Mesenchymal stem cell (in vitro differentiated cells and primary cell): ENCODE measurements at regions not wholly inside any gene's neighbourhood (a gene's known extent, or its start where the extent isn't known, plus 50 kb on each side); places are given as distances from the start of the nearest gene placed in this dataset.

Experiments
- DNase-seq: peaks from one replicate; pipeline ENCODE4 v3.0.0-alpha.2; 2013
- H2AFZ ChIP-seq: one replicate; pipeline ENCODE4 v1.6.1; 2013; ENCODE audit warnings: low read depth, mild to moderate bottlenecking, control low read depth, inconsistent platforms, low read length, moderate library complexity
- H2AK5ac ChIP-seq: 2 replicates; pipeline ENCODE4 v1.6.1; 2013; ENCODE audit warnings: low read length, moderate library complexity, mild to moderate bottlenecking, inconsistent platforms; ENCODE audit not compliant: severe bottlenecking
- H2BK120ac ChIP-seq: one replicate; pipeline ENCODE4 v1.6.1; 2013; ENCODE audit warnings: low read depth, mild to moderate bottlenecking, inconsistent platforms, low read length, moderate library complexity
- H2BK12ac ChIP-seq, 2 experiments: one replicate each; pipeline ENCODE4 v1.6.1; 2013; ENCODE audit warnings: inconsistent platforms in 2 of 2, low read length in 2 of 2, mild to moderate bottlenecking in 2 of 2, moderate library complexity in 2 of 2, control low read depth in 1 of 2
- H2BK15ac ChIP-seq: one replicate; pipeline ENCODE4 v1.6.1; 2013; ENCODE audit warnings: mild to moderate bottlenecking, low read depth, inconsistent platforms; ENCODE audit not compliant: poor library complexity, severe bottlenecking
- H2BK5ac ChIP-seq: 2 replicates; pipeline ENCODE4 v1.6.1; 2013; ENCODE audit warnings: low read depth, mild to moderate bottlenecking, low read length, control low read depth, inconsistent platforms; ENCODE audit not compliant: poor library complexity, severe bottlenecking
- H3K14ac ChIP-seq, 2 experiments: one replicate each; pipeline ENCODE4 v1.6.1; 2013; ENCODE audit warnings: inconsistent platforms in 2 of 2, low read length in 2 of 2, control low read depth in 1 of 2, mild to moderate bottlenecking in 1 of 2, moderate library complexity in 1 of 2
- H3K18ac ChIP-seq, 2 experiments: one replicate each; pipeline ENCODE4 v1.6.1; 2013; ENCODE audit warnings: inconsistent platforms in 2 of 2, low read length in 2 of 2, control low read depth in 1 of 2, low read depth in 1 of 2, mild to moderate bottlenecking in 1 of 2
- H3K23ac ChIP-seq, 2 experiments: one replicate each; pipeline ENCODE4 v1.6.1; 2013; ENCODE audit warnings: inconsistent platforms in 2 of 2, low read length in 2 of 2, mild to moderate bottlenecking in 2 of 2, moderate library complexity in 2 of 2, control low read depth in 1 of 2
- H3K27ac ChIP-seq: 2 replicates; pipeline ENCODE4 v1.5.1; 2013; ENCODE audit warnings: mild to moderate bottlenecking, moderate library complexity, low read length, control low read depth, inconsistent platforms; ENCODE audit not compliant: poor library complexity, severe bottlenecking
- H3K27me3 ChIP-seq, 2 experiments: 2 replicates each; pipeline versions ENCODE4 v1.6.1 to v1.7.0; 2013; ENCODE audit warnings: low read length in 2 of 2, mild to moderate bottlenecking in 2 of 2, moderate library complexity in 2 of 2, control low read depth in 1 of 2, inconsistent platforms in 1 of 2; ENCODE audit not compliant: control insufficient read depth in 1 of 2, insufficient read depth in 1 of 2
- H3K36me3 ChIP-seq, 2 experiments: 2 replicates each; pipeline versions ENCODE4 v1.6.1 to v1.7.0; 2013; ENCODE audit warnings: low read length in 2 of 2, control low read depth in 1 of 2, inconsistent platforms in 1 of 2, low read depth in 1 of 2, mild to moderate bottlenecking in 1 of 2; ENCODE audit not compliant: insufficient read depth in 2 of 2, control insufficient read depth in 1 of 2
- H3K4ac ChIP-seq, 2 experiments: one replicate each; pipeline ENCODE4 v1.6.1; 2013; ENCODE audit warnings: inconsistent platforms in 2 of 2, low read length in 2 of 2, mild to moderate bottlenecking in 2 of 2, moderate library complexity in 2 of 2, control low read depth in 1 of 2, low read depth in 1 of 2
- H3K4me1 ChIP-seq: 2 replicates; pipeline ENCODE4 v1.6.1; 2013; ENCODE audit warnings: low read depth, low read length, control low read depth; ENCODE audit not compliant: control insufficient read depth, insufficient read depth
- H3K4me2 ChIP-seq: 2 replicates; pipeline ENCODE4 v1.6.1; 2013; ENCODE audit warnings: low read length, mild to moderate bottlenecking, inconsistent platforms; ENCODE audit not compliant: poor library complexity, severe bottlenecking
- H3K4me3 ChIP-seq, 2 experiments: 2 replicates each; pipeline versions ENCODE4 v1.5.1 to v1.7.0; 2013; ENCODE audit warnings: low read length in 2 of 2, mild to moderate bottlenecking in 2 of 2, control low read depth in 1 of 2, low read depth in 1 of 2; ENCODE audit not compliant: insufficient read depth in 1 of 2
- H3K79me1 ChIP-seq: replicated peaks from 2 replicates; pipeline ENCODE4 v1.6.1; 2013; ENCODE audit warnings: mild to moderate bottlenecking, control low read depth, low read length, inconsistent platforms; ENCODE audit not compliant: poor library complexity, severe bottlenecking
- H3K9ac ChIP-seq: 2 replicates; pipeline ENCODE4 v1.7.0; 2013; ENCODE audit warnings: mild to moderate bottlenecking, low read length, moderate library complexity
- H3K9me3 ChIP-seq: 2 replicates; pipeline ENCODE4 v1.7.0; 2013; ENCODE audit warnings: mild to moderate bottlenecking, low read length; ENCODE audit not compliant: control insufficient read depth
- H4K8ac ChIP-seq: one replicate; pipeline ENCODE4 v1.6.1; 2013; ENCODE audit warnings: inconsistent platforms, mild to moderate bottlenecking, low read length, moderate library complexity
- H4K91ac ChIP-seq: one replicate; pipeline ENCODE4 v1.6.1; 2013; ENCODE audit warnings: mild to moderate bottlenecking, low read length, inconsistent platforms
- WGBS: methylation state at CpG from one replicate; pipeline ENCODE4 v1.1.7; 2013; ENCODE audit warnings: mixed read lengths; 5-methylcytosine and 5-hydroxymethylcytosine counted together

- no peaks in the 10 kb centered on the region for H3K27me3 ChIP-seq
- no peak overlapping the region for H4K91ac ChIP-seq
- H2BK5ac ChIP-seq, result no peak overlapping the region
- H2BK15ac ChIP-seq, result no peak overlapping the region
- no peaks in the 10 kb centered on the region for H3K36me3 ChIP-seq
- WGBS, result 68% methylated on average over 5 of the region's 5 CpGs
- no peak overlapping the region for H3K27ac ChIP-seq
- H3K18ac ChIP-seq, result no peak overlapping the region
- H2BK12ac ChIP-seq, result no peak overlapping the region
- peaks cover 7% of the 10 kb centered on the region for H3K9me3 ChIP-seq
- H3K79me1 ChIP-seq, result no peaks in the 10 kb centered on the region
- H4K8ac ChIP-seq, result no peak overlapping the region
- H3K9ac ChIP-seq, result no peak overlapping the region
- H2BK120ac ChIP-seq, result no peak overlapping the region
- no peak overlapping the region for H3K23ac ChIP-seq
- no peak for DNase-seq
- H3K4me3 ChIP-seq, result no peak overlapping the region
- H3K4me2 ChIP-seq, result no peak overlapping the region
- H2AK5ac ChIP-seq, result no peak overlapping the region
- H2AFZ ChIP-seq, result no peak overlapping the region
- H3K4me1 ChIP-seq, result no peaks in the 10 kb centered on the region
- no peak overlapping the region for H3K14ac ChIP-seq
- no peak overlapping the region for H3K4ac ChIP-seq
These were observed 182.8 kb downstream of the SEC23IP start for GRCh38 chr10:120075349-120075748.

- no peak overlapping the region for H3K23ac ChIP-seq
- no peaks in the 10 kb centered on the region for H3K79me1 ChIP-seq
- peaks cover 6% of the 10 kb centered on the region for H3K9me3 ChIP-seq
- H3K27me3 ChIP-seq, result no peaks in the 10 kb centered on the region
- H3K18ac ChIP-seq, result no peak overlapping the region
- no peak overlapping the region for H2BK15ac ChIP-seq
- no peak overlapping the region for H2BK12ac ChIP-seq
- H2BK120ac ChIP-seq, result no peak overlapping the region
- H4K8ac ChIP-seq, result no peak overlapping the region
- H3K36me3 ChIP-seq, result no peaks in the 10 kb centered on the region
- no peak overlapping the region for H3K9ac ChIP-seq
- H3K4me1 ChIP-seq, result no peaks in the 10 kb centered on the region
- no peak overlapping the region for H2BK5ac ChIP-seq
- H3K4me2 ChIP-seq, result no peak overlapping the region
- H3K4ac ChIP-seq, result no peak overlapping the region
- H2AFZ ChIP-seq, result no peak overlapping the region
- no peak overlapping the region for H2AK5ac ChIP-seq
- no peak overlapping the region for H3K4me3 ChIP-seq
- WGBS, result 75% methylated on average over 11 of the region's 11 CpGs
- no peak overlapping the region for H3K27ac ChIP-seq
- H3K14ac ChIP-seq, result no peak overlapping the region
- no peak overlapping the region for H4K91ac ChIP-seq
- no peak for DNase-seq
These were observed 184.6 kb downstream of the SEC23IP start for GRCh38 chr10:120076996-120077706.

GRCh38 chr10:120077707-120078492, 185.4 kb downstream of the SEC23IP start:
- no peak for DNase-seq
- Histone ChIP-seq H2AFZ (no peak overlapping the region), H4K91ac (no peak overlapping the region), H3K36me3 (no peaks in the 10 kb centered on the region), H3K4me1 (no peaks in the 10 kb centered on the region), H4K8ac (no peak overlapping the region), H2BK120ac (no peak overlapping the region), H3K14ac (no peak overlapping the region), H2AK5ac (no peak overlapping the region), H3K23ac (no peak overlapping the region), H3K9ac (no peak overlapping the region), H3K18ac (no peak overlapping the region), H2BK15ac (no peak overlapping the region), H2BK12ac (no peak overlapping the region), H3K27me3 (no peaks in the 10 kb centered on the region), H3K4me2 (no peak overlapping the region), H3K79me1 (no peaks in the 10 kb centered on the region), H3K27ac (no peak overlapping the region), H3K4me3 (no peak overlapping the region), H3K4ac (no peak overlapping the region), H3K9me3 (peaks cover 4% of the 10 kb centered on the region), H2BK5ac (no peak overlapping the region)
- 57% methylated on average over 12 of the region's 14 CpGs for WGBS

- DNase-seq, result no peak
- Histone ChIP-seq H3K79me1 (no peaks in the 10 kb centered on the region), H3K23ac (no peak overlapping the region), H3K18ac (no peak overlapping the region), H3K4ac (no peak overlapping the region), H2BK15ac (no peak overlapping the region), H2BK120ac (no peak overlapping the region), H4K91ac (no peak overlapping the region), H3K4me3 (no peak overlapping the region), H2AK5ac (no peak overlapping the region), H2AFZ (no peak overlapping the region), H3K36me3 (no peaks in the 10 kb centered on the region), H2BK12ac (no peak overlapping the region), H2BK5ac (no peak overlapping the region), H3K9ac (no peak overlapping the region), H3K4me1 (no peaks in the 10 kb centered on the region), H3K14ac (no peak overlapping the region), H3K4me2 (no peak overlapping the region), H4K8ac (no peak overlapping the region), H3K27ac (no peak overlapping the region), H3K27me3 (no peaks in the 10 kb centered on the region), H3K9me3 (peaks cover 6% of the 10 kb centered on the region)
- 49% methylated on average over 4 of the region's 5 CpGs for WGBS
These were observed 192.7 kb downstream of the SEC23IP start for GRCh38 chr10:120085096-120085796.
